ENCODE measurements at regions not wholly inside any gene's neighbourhood (a gene's known extent, or its start where the extent isn't known, plus 50 kb on each side); places are given as distances from the start of the nearest gene placed in this dataset.

DNA sequence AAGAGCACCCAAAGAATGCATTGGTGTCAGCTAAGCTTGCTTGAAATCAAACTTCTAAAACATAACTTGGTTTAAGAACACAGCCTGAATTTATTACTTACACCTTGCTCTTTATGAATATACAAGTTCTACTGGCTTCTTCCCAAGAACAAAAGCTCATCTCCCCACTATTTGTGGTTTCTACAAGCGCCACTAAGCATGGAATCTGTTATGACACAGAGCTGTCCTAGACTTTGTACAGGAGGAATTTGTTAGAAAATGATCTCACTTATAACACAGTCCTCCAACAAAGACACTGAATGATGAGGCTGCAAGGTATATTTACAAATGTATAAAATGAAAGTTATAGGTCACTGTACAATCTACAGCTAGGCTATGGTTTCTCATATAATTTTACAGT, 452.1 kb downstream of the BCAT1 start:
- ATAC-seq, result no peak

More for the DNA sequence above, 452.1 kb downstream of the BCAT1 start:
- no peak for FAIRE-seq
- H3K9me1 ChIP-seq (ENCODE audit: control insufficient read depth, insufficient read depth, low read length), result no peaks in the 10 kb centered on the region
- H3K4me2 ChIP-seq (ENCODE audit: insufficient read depth, low read length), result no peak overlapping the region
- no peaks in the 10 kb centered on the region for H3K4me1 ChIP-seq (replicated peaks in 1 of 2; ENCODE audit: control insufficient read depth in 2 of 2, insufficient read depth in 2 of 2, low read length in 2 of 2)
- no peak overlapping the region for H3K27ac ChIP-seq (ENCODE audit: extremely low read depth, low read depth, low read length)
- ChIA-PET CTCF (ENCODE audit: low intra/inter-chr PET ratio) (no interaction called here), POLR2A (no interaction called here)
- DNase-seq (ENCODE audit: extremely low read depth in 1 of 4, low spot score in 3 of 4), result no peak
- BruUV-seq (replicated peaks), result no TSS peak
- TF ChIP-seq, protein P1, sequence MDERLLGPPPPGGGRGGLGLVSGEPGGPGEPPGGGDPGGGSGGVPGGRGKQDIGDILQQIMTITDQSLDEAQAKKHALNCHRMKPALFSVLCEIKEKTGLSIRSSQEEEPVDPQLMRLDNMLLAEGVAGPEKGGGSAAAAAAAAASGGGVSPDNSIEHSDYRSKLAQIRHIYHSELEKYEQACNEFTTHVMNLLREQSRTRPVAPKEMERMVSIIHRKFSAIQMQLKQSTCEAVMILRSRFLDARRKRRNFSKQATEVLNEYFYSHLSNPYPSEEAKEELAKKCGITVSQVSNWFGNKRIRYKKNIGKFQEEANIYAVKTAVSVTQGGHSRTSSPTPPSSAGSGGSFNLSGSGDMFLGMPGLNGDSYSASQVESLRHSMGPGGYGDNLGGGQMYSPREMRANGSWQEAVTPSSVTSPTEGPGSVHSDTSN (CRISPR knock-in tag; IDR thresholded peaks at IDR 0.05; ENCODE audit: low read depth), result no peak
- TF ChIP-seq, protein P1 (tag; conservative IDR thresholded peaks at IDR 0.05; ENCODE audit: low read depth), result no peak
- TF ChIP-seq SP2 (IDR thresholded peaks at IDR 0.05; ENCODE audit: extremely low read depth, low read depth, low read length, poor library complexity, severe bottlenecking) (no peak), ZBED1 (IDR thresholded peaks at IDR 0.05) (no peak), CCAR2 (IDR thresholded peaks at IDR 0.05; ENCODE audit: low read depth, low read length) (no peak), ZNF316 (IDR thresholded peaks at IDR 0.05) (no peak), TAF1 (IDR thresholded peaks at IDR 0.05; ENCODE audit: control insufficient read depth, extremely low read depth, insufficient read depth, low read length, severe bottlenecking) (no peak), FOXM1 (IDR thresholded peaks at IDR 0.05; ENCODE audit: low read depth) (no peak), FOXM1 (CRISPR knock-in tag; IDR thresholded peaks at IDR 0.05; ENCODE audit: low read depth) (no peak), ETV1 (tag; conservative IDR thresholded peaks at IDR 0.05; ENCODE audit: low read depth) (no peak)
- no peaks in the 10 kb centered on the region for H3K9me3 ChIP-seq (replicated peaks; ENCODE audit: control insufficient read depth, insufficient read depth, low read depth, low read length)
- H3K9ac ChIP-seq (ENCODE audit: insufficient read depth in 1 of 2, low read depth in 2 of 2, low read length in 2 of 2), result no peak overlapping the region
- in situ Hi-C loops (cut with MboI), result no loop called here
- no peaks in the 10 kb centered on the region for H3K27me3 ChIP-seq (ENCODE audit: control insufficient read depth in 2 of 2, insufficient read depth in 2 of 2, low read length in 2 of 2)
- WGBS (ENCODE audit: insufficient coverage, low coverage, missing lambda C conversion rate), result 0% methylated on average over 1 of the region's 1 CpG
- H3K79me2 ChIP-seq (ENCODE audit: control insufficient read depth, insufficient read depth, low read length), result no peaks in the 10 kb centered on the region
- intact Hi-C loops (cut with micrococcal nuclease), result no loop called here
- no peak overlapping the region for H2AFZ ChIP-seq (ENCODE audit: low read depth, low read length)
- no peaks in the 10 kb centered on the region for H4K20me1 ChIP-seq (replicated peaks; ENCODE audit: control insufficient read depth, insufficient read depth, low read length)
- H3K4me3 ChIP-seq, result no peak overlapping the region
- H3K36me3 ChIP-seq (ENCODE audit: control insufficient read depth, insufficient read depth, low read length), result no peaks in the 10 kb centered on the region
